Spinal cord (tissue), 9 donors: ENCODE measurements at regions not wholly inside any gene's neighbourhood (a gene's known extent, or its start where the extent isn't known, plus 50 kb on each side); places are given as distances from the start of the nearest gene placed in this dataset.

Experiments
- DNase-seq, 6 donors: peaks; one replicate each; pipeline versions ENCODE4 v3.0.0 to v3.0.0-alpha.2; 2013 to 2015; ENCODE audit warnings: low spot score in 6 of 6, low read depth in 4 of 6
- H3K27ac ChIP-seq: one replicate; pipeline ENCODE4 v1.5.1; 2013; ENCODE audit warnings: low read depth, low read length, control low read depth
- H3K27me3 ChIP-seq: one replicate; pipeline ENCODE4 v1.6.1; 2013; ENCODE audit warnings: low read length; ENCODE audit not compliant: control insufficient read depth, insufficient read depth
- H3K36me3 ChIP-seq: one replicate; pipeline ENCODE4 v1.6.1; 2013; ENCODE audit warnings: low read length; ENCODE audit not compliant: control insufficient read depth, insufficient read depth
- H3K4me1 ChIP-seq: one replicate; pipeline ENCODE4 v1.6.1; 2013; ENCODE audit warnings: low read length; ENCODE audit not compliant: control insufficient read depth, insufficient read depth
- H3K4me3 ChIP-seq: one replicate; pipeline ENCODE4 v1.5.1; 2013; ENCODE audit warnings: low read depth, low read length, control low read depth
- H3K9me3 ChIP-seq: one replicate; pipeline ENCODE4 v1.6.1; 2013; ENCODE audit warnings: low read length; ENCODE audit not compliant: control insufficient read depth, insufficient read depth
- WGBS: methylation state at CpG from one replicate; pipeline ENCODE4 v1.1.5; 2013; ENCODE audit warnings: missing lambda C conversion rate; ENCODE audit not compliant: insufficient coverage; 5-methylcytosine and 5-hydroxymethylcytosine counted together
- donor health status: healthy.

DNA sequence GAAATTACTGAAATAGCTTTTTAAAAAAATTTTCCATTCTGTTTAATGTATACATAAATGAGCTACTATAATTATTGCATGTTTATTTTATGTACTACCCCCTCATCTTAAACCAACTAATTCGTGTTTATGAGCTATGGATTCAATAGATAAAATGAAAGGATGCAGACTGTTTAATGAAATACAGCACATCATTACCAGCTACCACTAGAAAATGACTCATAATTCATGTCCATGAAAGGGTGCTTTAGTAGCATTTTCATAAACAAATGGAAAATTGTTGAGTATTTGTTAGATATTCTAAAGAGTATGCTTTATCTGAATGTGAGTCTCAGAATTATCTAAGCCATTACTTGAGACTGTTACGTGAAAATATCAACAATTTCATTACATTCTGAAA lies 1590.1 kb downstream of the HACE1 start:
- Histone ChIP-seq H3K4me1 (no peaks in the 10 kb centered on the region), H3K9me3 (no peaks in the 10 kb centered on the region), H3K27ac (no peak overlapping the region), H3K36me3 (no peaks in the 10 kb centered on the region), H3K4me3 (no peak overlapping the region), H3K27me3 (no peaks in the 10 kb centered on the region)
- WGBS: no CpG with 5 or more reads among the region's 2 CpGs
- DNase-seq: no peak

DNA sequence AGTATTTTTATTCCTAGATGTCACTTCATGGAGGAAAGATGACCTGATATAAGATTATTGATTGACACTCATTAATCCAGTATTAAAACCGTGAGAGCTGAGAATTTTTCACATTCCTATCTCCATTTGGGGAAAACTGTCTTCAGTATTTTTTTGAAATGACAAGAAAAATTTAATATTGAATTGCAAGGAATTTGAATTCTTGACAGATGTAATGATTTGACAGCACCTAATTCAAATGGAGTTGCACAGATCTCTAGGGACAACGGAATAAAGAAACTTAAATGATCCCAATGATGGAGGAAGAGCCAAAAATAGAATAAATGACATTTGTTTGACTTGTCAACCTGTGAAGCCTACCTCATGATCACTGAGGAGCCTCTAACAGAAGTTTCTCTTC lies 1591.4 kb downstream of the HACE1 start:
- Histone ChIP-seq H3K4me3 (no peak overlapping the region), H3K27ac (no peak overlapping the region), H3K9me3 (no peaks in the 10 kb centered on the region), H3K4me1 (no peaks in the 10 kb centered on the region), H3K27me3 (no peaks in the 10 kb centered on the region), H3K36me3 (no peaks in the 10 kb centered on the region)
- no CpG with 5 or more reads among the region's 2 CpGs for WGBS
- DNase-seq: no peak

DNA sequence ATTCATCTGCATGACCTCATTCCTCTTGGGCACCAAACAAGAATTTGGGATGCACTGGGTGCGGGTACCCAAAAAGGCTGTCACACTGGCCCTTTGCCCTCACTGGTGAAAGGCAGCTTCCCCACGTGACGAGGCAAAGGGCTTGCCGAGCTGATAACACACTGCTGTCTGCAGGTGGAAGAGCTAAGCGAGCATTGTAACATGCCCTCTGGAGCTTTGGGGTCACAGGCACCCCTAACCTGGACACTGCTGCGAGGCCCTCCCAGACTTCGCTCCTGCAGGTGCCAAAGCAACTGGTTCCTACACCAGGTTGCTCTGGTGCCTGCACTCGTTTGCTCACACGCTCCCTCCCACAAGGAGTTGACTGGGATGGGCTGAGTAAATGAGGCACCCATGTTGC lies 1595.7 kb downstream of the HACE1 start:
- H3K9me3 ChIP-seq: no peaks in the 10 kb centered on the region
- H3K4me1 ChIP-seq: no peaks in the 10 kb centered on the region
- H3K27me3 ChIP-seq: no peaks in the 10 kb centered on the region
- no peak overlapping the region for H3K27ac ChIP-seq
- DNase-seq: no peak
- H3K4me3 ChIP-seq: no peak overlapping the region
- WGBS: 94% methylated on average over 9 of the region's 9 CpGs
- no peaks in the 10 kb centered on the region for H3K36me3 ChIP-seq

DNA sequence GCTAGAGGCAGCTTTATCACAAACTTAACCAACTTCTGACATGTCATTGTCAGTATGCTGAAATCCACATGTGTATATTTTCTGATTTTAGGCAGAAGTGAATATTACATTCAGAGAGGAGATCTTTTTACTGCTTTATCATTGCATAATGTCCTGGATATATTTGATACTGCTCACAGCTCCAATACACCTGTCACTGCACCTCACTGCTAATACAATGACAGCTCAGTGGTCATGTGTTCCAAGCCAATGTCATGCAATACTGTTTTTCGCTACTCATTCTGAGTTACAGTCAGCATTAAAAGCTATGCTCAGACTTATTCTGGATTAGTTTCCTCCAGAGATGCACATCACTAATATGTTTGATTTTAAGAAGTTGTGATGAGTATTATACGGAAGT lies 1604.6 kb downstream of the HACE1 start:
- WGBS: no CpG with 5 or more reads among the region's 2 CpGs
- H3K4me3 ChIP-seq: no peak overlapping the region
- H3K27ac ChIP-seq: no peak overlapping the region
- H3K27me3 ChIP-seq: no peaks in the 10 kb centered on the region
- no peaks in the 10 kb centered on the region for H3K4me1 ChIP-seq
- H3K36me3 ChIP-seq: no peaks in the 10 kb centered on the region
- DNase-seq: no peak
- H3K9me3 ChIP-seq: no peaks in the 10 kb centered on the region

DNA sequence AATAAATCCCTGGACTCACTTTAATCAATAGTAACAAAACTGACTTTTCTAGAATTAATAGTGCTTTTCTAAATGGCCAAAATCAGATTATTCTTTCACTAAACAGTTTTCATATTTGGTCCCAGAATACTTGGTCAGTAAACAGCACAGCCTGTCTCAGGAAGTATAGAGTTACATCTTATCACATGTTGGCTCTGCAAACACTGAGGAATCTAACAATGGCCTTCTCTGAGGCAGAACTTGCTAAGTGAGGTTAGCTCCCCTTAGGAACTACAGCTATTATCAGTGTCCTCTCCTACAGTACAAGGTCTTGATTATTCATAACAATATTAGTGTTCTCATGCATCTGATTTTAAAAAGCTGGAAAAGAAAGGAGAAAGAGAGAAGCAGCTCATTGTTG lies 1622.8 kb downstream of the HACE1 start:
- Histone ChIP-seq H3K36me3 (no peaks in the 10 kb centered on the region), H3K27me3 (no peaks in the 10 kb centered on the region), H3K4me3 (no peak overlapping the region), H3K4me1 (no peaks in the 10 kb centered on the region), H3K9me3 (no peaks in the 10 kb centered on the region), H3K27ac (no peak overlapping the region)
- no peak for DNase-seq

DNA sequence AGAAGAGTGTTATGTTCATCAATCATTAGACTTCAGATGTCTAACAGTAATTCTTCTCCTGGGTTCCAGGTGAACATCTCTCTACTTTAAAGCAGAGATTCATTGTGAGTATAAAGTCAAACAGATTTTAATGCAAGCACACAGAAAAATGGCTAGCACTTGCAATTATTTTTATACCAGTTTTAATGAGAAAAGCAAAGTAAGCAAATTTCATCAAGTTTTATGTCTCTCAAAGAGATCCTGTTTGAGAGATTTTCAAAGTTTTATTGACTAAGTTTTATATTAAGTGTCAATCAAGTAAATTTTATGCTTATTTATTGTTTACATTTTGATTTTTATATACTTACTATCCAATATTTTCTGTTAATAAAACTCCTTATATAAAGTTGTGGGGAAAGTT lies 1628.5 kb downstream of the HACE1 start:
- H3K9me3 ChIP-seq: peaks cover 5% of the 10 kb centered on the region
- no peak for DNase-seq
- H3K36me3 ChIP-seq: no peaks in the 10 kb centered on the region
- H3K4me3 ChIP-seq: no peak overlapping the region
- no peaks in the 10 kb centered on the region for H3K4me1 ChIP-seq
- no peaks in the 10 kb centered on the region for H3K27me3 ChIP-seq
- H3K27ac ChIP-seq: no peak overlapping the region

DNA sequence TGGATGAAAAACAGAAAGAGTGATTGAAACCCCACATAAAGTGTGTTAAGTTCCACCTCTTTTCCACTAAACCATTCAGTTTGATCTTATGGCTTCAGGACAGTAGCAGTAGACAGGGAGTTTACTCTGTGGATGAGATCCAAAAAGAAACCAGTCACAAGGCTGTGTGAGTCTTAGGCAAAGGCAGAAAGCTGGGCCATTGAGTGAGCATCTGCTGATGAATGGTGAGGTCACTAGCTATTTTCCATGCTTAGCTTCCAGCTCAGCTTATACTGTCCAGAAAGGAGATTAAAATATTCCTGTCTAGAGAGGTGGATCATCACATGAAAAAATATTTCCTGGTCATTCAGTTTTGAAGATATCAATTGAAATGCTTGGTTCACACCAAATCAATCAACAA lies 1643.9 kb downstream of the HACE1 start:
- DNase-seq: no peak
- Histone ChIP-seq H3K27me3 (no peaks in the 10 kb centered on the region), H3K4me1 (no peaks in the 10 kb centered on the region), H3K36me3 (no peaks in the 10 kb centered on the region), H3K4me3 (no peak overlapping the region), H3K27ac (no peak overlapping the region), H3K9me3 (no peaks in the 10 kb centered on the region)

DNA sequence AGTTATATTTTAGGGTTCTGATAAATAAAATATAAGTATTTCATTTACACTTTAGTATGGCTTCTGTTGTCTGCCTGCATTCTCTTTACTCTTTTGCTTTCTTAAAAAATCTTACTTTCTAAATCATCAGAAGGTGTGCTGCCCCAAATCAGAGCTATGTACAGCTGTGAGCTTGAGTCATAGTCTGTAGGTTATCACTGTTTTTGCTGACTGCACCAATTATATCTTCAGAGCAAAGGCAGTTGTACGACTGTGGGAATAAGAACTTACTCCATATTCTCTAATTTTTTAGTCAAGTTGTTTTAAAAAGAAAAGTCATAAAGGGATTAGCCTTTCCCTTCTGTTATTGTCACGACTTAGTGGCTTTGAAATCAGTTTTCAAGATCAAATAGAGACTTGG lies 1649.0 kb downstream of the HACE1 start:
- DNase-seq: no peak
- Histone ChIP-seq H3K36me3 (no peaks in the 10 kb centered on the region), H3K4me1 (no peaks in the 10 kb centered on the region), H3K9me3 (no peaks in the 10 kb centered on the region), H3K27ac (no peak overlapping the region), H3K4me3 (no peak overlapping the region), H3K27me3 (no peaks in the 10 kb centered on the region)
- no CpG with 5 or more reads among the region's 2 CpGs for WGBS

DNA sequence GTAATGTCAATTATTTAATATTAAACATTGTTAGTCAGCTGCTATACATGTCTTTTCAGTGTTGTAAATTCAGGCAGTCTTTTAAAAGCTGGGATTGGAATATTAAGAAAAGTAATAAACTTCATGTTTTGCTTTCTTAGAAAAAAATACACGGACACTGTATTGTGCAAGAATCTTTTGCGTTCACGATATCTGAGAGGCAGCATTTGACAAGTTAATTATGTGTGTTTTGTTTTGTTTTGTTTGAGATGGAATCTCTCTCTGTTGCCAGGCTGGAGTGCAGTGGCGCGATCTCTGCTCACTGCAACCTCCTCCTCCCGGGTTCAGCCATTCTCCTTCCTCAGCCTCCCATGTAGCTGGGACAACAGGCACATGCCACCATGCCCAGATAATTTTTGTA lies 1661.3 kb downstream of the HACE1 start:
- H3K36me3 ChIP-seq: no peaks in the 10 kb centered on the region
- 0% methylated on average over 1 of the region's 6 CpGs for WGBS
- no peak overlapping the region for H3K4me3 ChIP-seq
- DNase-seq: no peak
- H3K27ac ChIP-seq: no peak overlapping the region
- H3K4me1 ChIP-seq: no peaks in the 10 kb centered on the region
- no peaks in the 10 kb centered on the region for H3K9me3 ChIP-seq
- H3K27me3 ChIP-seq: no peaks in the 10 kb centered on the region

DNA sequence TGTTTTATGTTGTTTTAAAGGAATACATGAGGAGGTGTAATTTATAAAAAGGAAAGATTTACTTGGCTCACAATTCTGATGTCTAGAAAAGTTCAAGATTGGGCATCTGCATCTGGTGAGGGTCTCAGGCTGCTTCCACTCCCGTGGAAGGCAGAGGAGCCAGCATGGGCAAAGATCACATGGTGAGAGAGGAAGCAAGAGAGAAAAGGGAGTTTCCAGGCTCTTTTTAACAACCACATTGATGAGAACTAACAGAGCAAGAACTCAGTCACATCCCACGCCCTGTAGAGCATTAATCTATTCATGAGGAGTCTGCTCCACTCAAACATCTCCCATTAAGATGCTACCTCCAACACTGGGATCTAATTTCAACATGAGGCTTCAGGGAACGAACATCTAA lies 1666.3 kb downstream of the HACE1 start:
- no peaks in the 10 kb centered on the region for H3K9me3 ChIP-seq
- no peaks in the 10 kb centered on the region for H3K27me3 ChIP-seq
- no peak for DNase-seq
- H3K4me1 ChIP-seq: no peaks in the 10 kb centered on the region
- no peaks in the 10 kb centered on the region for H3K36me3 ChIP-seq
- no peak overlapping the region for H3K27ac ChIP-seq
- WGBS: 80% methylated on average over 1 of the region's 3 CpGs
- no peak overlapping the region for H3K4me3 ChIP-seq
